ENCODE measurements at regions not wholly inside any gene's neighbourhood (a gene's known extent, or its start where the extent isn't known, plus 50 kb on each side); places are given as distances from the start of the nearest gene placed in this dataset.

DNA sequence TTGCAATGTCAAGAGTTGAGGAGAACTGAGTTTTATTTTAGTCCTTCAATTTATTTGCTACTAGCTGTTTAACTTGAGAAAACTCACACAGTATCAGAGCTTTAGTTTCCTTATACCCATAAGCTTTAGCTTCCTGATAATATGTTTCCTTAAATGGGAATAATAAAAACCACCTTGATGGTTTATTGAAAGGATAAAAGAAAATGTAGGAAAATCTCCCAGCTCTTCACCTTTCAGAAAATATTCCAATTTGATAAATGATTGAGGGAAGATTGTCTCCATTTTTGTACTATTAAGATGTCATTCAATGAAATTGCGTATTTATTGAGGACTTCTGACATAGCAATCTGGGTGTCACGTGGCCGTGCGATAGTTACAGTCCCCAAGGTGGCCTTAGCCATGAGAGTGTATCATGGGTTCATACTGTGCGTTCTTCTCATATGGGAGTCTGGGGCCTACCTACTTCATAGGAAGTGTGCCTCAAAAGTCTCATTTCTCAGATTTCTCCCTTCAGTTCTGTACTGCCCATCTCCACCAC is 296.3 kb upstream of the BMP2 start:
- no peak for DNase-seq (ENCODE audit: low spot score)
- H3K4me3 ChIP-seq (ENCODE audit: low read depth in 1 of 3, low read length in 3 of 3), result no peak overlapping the region
- H3K4me1 ChIP-seq (ENCODE audit: control insufficient read depth in 4 of 4, insufficient read depth in 4 of 4, low read length in 3 of 4), result no peaks in the 10 kb centered on the region
- no peak overlapping the region for H3K9ac ChIP-seq (ENCODE audit: low read depth in 1 of 2, low read length in 2 of 2)
- TF ChIP-seq FOXA2 (IDR thresholded peaks at IDR 0.05) (no peak), EGR1 (IDR thresholded peaks at IDR 0.05; ENCODE audit: low read depth in 2 of 2) (no peak), FOXA1 (IDR thresholded peaks at IDR 0.05) (no peak), RXRA (IDR thresholded peaks at IDR 0.05) (no peak), ATF3 (IDR thresholded peaks at IDR 0.05) (no peak), RAD21 (IDR thresholded peaks at IDR 0.05) (no peak), GABPA (IDR thresholded peaks at IDR 0.05 in 1 of 2, conservative IDR thresholded peaks at IDR 0.05 in 1 of 2) (no peak), JUND (IDR thresholded peaks at IDR 0.05) (no peak), YY1 (IDR thresholded peaks at IDR 0.05) (no peak), HNF4G (IDR thresholded peaks at IDR 0.05) (no peak), TAF1 (conservative IDR thresholded peaks at IDR 0.05) (no peak), ZBTB33 (IDR thresholded peaks at IDR 0.05) (no peak), SP1 (IDR thresholded peaks at IDR 0.05) (no peak), HNF4A (conservative IDR thresholded peaks at IDR 0.05) (no peak), NR2F2 (IDR thresholded peaks at IDR 0.05) (no peak)
- TF ChIP-seq, protein P1, sequence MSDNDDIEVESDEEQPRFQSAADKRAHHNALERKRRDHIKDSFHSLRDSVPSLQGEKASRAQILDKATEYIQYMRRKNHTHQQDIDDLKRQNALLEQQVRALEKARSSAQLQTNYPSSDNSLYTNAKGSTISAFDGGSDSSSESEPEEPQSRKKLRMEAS (IDR thresholded peaks at IDR 0.05), result no peak
- TF ChIP-seq, protein P2, sequence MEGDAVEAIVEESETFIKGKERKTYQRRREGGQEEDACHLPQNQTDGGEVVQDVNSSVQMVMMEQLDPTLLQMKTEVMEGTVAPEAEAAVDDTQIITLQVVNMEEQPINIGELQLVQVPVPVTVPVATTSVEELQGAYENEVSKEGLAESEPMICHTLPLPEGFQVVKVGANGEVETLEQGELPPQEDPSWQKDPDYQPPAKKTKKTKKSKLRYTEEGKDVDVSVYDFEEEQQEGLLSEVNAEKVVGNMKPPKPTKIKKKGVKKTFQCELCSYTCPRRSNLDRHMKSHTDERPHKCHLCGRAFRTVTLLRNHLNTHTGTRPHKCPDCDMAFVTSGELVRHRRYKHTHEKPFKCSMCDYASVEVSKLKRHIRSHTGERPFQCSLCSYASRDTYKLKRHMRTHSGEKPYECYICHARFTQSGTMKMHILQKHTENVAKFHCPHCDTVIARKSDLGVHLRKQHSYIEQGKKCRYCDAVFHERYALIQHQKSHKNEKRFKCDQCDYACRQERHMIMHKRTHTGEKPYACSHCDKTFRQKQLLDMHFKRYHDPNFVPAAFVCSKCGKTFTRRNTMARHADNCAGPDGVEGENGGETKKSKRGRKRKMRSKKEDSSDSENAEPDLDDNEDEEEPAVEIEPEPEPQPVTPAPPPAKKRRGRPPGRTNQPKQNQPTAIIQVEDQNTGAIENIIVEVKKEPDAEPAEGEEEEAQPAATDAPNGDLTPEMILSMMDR (IDR thresholded peaks at IDR 0.05; ENCODE audit: low read depth, low read length, missing input control), result no peak
- 84% methylated on average over 5 of the region's 5 CpGs for WGBS
- H3K9me3 ChIP-seq (ENCODE audit: control insufficient read depth in 4 of 4, low read length in 3 of 4), result no peaks in the 10 kb centered on the region
- H3K36me3 ChIP-seq (ENCODE audit: control insufficient read depth in 4 of 4, insufficient read depth in 3 of 4, low read depth in 1 of 4, low read length in 3 of 4), result no peaks in the 10 kb centered on the region
- H3K27me3 ChIP-seq (ENCODE audit: control insufficient read depth in 4 of 4, insufficient read depth in 4 of 4, low read length in 3 of 4), result peaks cover 0 to 3% (median 0%) of the 10 kb centered on the region in 4 donors
- H3K27ac ChIP-seq (ENCODE audit: low read depth in 1 of 2, low read length in 2 of 2), result no peak overlapping the region

- Histone ChIP-seq H3K4me1 (ENCODE audit: control insufficient read depth in 4 of 4, insufficient read depth in 4 of 4, low read length in 3 of 4) (no peaks in the 10 kb centered on the region), H3K9ac (ENCODE audit: low read depth in 1 of 2, low read length in 2 of 2) (no peak overlapping the region), H3K27me3 (ENCODE audit: control insufficient read depth in 4 of 4, insufficient read depth in 4 of 4, low read length in 3 of 4) (peaks cover 0 to 3% (median 0%) of the 10 kb centered on the region in 4 donors), H3K4me3 (ENCODE audit: low read depth in 1 of 3, low read length in 3 of 3) (no peak overlapping the region), H3K9me3 (ENCODE audit: control insufficient read depth in 4 of 4, low read length in 3 of 4) (no peaks in the 10 kb centered on the region), H3K36me3 (ENCODE audit: control insufficient read depth in 4 of 4, insufficient read depth in 3 of 4, low read depth in 1 of 4, low read length in 3 of 4) (no peaks in the 10 kb centered on the region), H3K27ac (ENCODE audit: low read depth in 1 of 2, low read length in 2 of 2) (no peak overlapping the region)
- DNase-seq (ENCODE audit: low spot score), result no peak
- 56% methylated on average over 4 of the region's 4 CpGs for WGBS
- TF ChIP-seq YY1 (IDR thresholded peaks at IDR 0.05) (no peak), FOXA2 (IDR thresholded peaks at IDR 0.05) (no peak), SP1 (IDR thresholded peaks at IDR 0.05) (no peak), HNF4G (IDR thresholded peaks at IDR 0.05) (no peak), EGR1 (IDR thresholded peaks at IDR 0.05; ENCODE audit: low read depth in 2 of 2) (no peak), ZBTB33 (IDR thresholded peaks at IDR 0.05) (no peak)
Observed at GRCh38 chr20:6469695-6470094, 297.8 kb upstream of the BMP2 start.
